Endodermal cell (in vitro differentiated cells): ENCODE measurements at regions not wholly inside any gene's neighbourhood (a gene's known extent, or its start where the extent isn't known, plus 50 kb on each side); places are given as distances from the start of the nearest gene placed in this dataset.

ENCODE experiments used
- DNase-seq: peaks from one replicate; pipeline ENCODE4 v3.0.0-alpha.2; 2017
- H3K27ac ChIP-seq: 2 replicates; pipeline ENCODE4 v1.5.1; 2013; ENCODE audit warnings: mild to moderate bottlenecking, low read depth, low read length, moderate library complexity
- H3K27me3 ChIP-seq: 2 replicates; pipeline ENCODE4 v1.6.1; 2013; ENCODE audit warnings: mild to moderate bottlenecking, low read length, moderate library complexity; ENCODE audit not compliant: insufficient read depth, control insufficient read depth, poor library complexity, severe bottlenecking
- H3K36me3 ChIP-seq: 2 replicates; pipeline ENCODE4 v1.7.0; 2013; ENCODE audit warnings: mild to moderate bottlenecking, low read length, moderate library complexity; ENCODE audit not compliant: control insufficient read depth, insufficient read depth
- H3K4me1 ChIP-seq: one replicate; pipeline ENCODE4 v1.7.0; 2013; ENCODE audit warnings: low read length; ENCODE audit not compliant: control insufficient read depth, insufficient read depth
- H3K4me3 ChIP-seq: 2 replicates; pipeline ENCODE4 v1.5.1; 2013; ENCODE audit warnings: mild to moderate bottlenecking, low read length, moderate library complexity
- H3K9ac ChIP-seq: 2 replicates; pipeline ENCODE4 v1.6.1; 2013; ENCODE audit warnings: mild to moderate bottlenecking, low read length, moderate library complexity; ENCODE audit not compliant: poor library complexity, severe bottlenecking; ENCODE audit errors: extremely low read depth
- H3K9me3 ChIP-seq: 2 replicates; pipeline ENCODE4 v1.6.1; 2013; ENCODE audit warnings: mild to moderate bottlenecking, low read length, moderate library complexity; ENCODE audit not compliant: control insufficient read depth
- H3K27ac Mint-ChIP-seq: 2 replicates; pipeline ENCODE4 v1.8.0; 2020; ENCODE audit warnings: mixed read lengths
- H3K27me3 Mint-ChIP-seq: 2 replicates; pipeline ENCODE4 v1.8.0; 2021; ENCODE audit warnings: mild to moderate bottlenecking, mixed read lengths; ENCODE audit not compliant: insufficient read depth
- H3K36me3 Mint-ChIP-seq: 2 replicates; pipeline ENCODE4 v1.8.0; 2020; ENCODE audit warnings: low read depth, mixed read lengths
- H3K4me1 Mint-ChIP-seq: 2 replicates; pipeline ENCODE4 v1.8.0; 2020; ENCODE audit warnings: mixed read lengths
- H3K4me3 Mint-ChIP-seq: 2 replicates; pipeline ENCODE4 v1.8.0; 2020; ENCODE audit warnings: mild to moderate bottlenecking, moderate library complexity, mixed read lengths
- H3K9me3 Mint-ChIP-seq: 2 replicates; pipeline ENCODE4 v1.8.0; 2020; ENCODE audit warnings: mild to moderate bottlenecking, mixed read lengths
- WGBS, 2 experiments: methylation state at CpG; one replicate each; pipeline versions ENCODE4 v1.1.5 to v1.1.7; 2013; ENCODE audit warnings: missing lambda C conversion rate in 2 of 2, mixed read lengths in 1 of 2; ENCODE audit not compliant: insufficient coverage in 1 of 2, insufficient read length in 1 of 2; 5-methylcytosine and 5-hydroxymethylcytosine counted together
- TF ChIP-seq, protein P1 (sequence below): fragments of 200-600 bp; sonication (generic); conservative IDR thresholded peaks from 2 replicates; pipeline ENCODE4 v1.5.0; 2021; ENCODE audit warnings: antibody characterized with exemption, mild to moderate bottlenecking

GRCh38 chr10:29849126-29849833 is 210.1 kb downstream of the JCAD start:
- H3K27ac Mint-ChIP-seq, result no peak overlapping the region
- Histone ChIP-seq H3K27me3 (no peaks in the 10 kb centered on the region), H3K27ac (no peak overlapping the region), H3K36me3 (no peaks in the 10 kb centered on the region), H3K9me3 (peaks cover 16% of the 10 kb centered on the region), H3K4me3 (no peak overlapping the region), H3K9ac (no peak overlapping the region), H3K4me1 (no peaks in the 10 kb centered on the region)
- H3K9me3 Mint-ChIP-seq, result no peaks in the 10 kb centered on the region
- no peak overlapping the region for H3K4me3 Mint-ChIP-seq
- no peaks in the 10 kb centered on the region for H3K36me3 Mint-ChIP-seq
- WGBS, 2 experiments, result 93 to 94% methylated on average over 6 to 7 of the region's 9 CpGs
- peaks cover 8% of the 10 kb centered on the region for H3K4me1 Mint-ChIP-seq
- H3K27me3 Mint-ChIP-seq, result no peaks in the 10 kb centered on the region
- no peak for DNase-seq
- TF ChIP-seq, protein P1, sequence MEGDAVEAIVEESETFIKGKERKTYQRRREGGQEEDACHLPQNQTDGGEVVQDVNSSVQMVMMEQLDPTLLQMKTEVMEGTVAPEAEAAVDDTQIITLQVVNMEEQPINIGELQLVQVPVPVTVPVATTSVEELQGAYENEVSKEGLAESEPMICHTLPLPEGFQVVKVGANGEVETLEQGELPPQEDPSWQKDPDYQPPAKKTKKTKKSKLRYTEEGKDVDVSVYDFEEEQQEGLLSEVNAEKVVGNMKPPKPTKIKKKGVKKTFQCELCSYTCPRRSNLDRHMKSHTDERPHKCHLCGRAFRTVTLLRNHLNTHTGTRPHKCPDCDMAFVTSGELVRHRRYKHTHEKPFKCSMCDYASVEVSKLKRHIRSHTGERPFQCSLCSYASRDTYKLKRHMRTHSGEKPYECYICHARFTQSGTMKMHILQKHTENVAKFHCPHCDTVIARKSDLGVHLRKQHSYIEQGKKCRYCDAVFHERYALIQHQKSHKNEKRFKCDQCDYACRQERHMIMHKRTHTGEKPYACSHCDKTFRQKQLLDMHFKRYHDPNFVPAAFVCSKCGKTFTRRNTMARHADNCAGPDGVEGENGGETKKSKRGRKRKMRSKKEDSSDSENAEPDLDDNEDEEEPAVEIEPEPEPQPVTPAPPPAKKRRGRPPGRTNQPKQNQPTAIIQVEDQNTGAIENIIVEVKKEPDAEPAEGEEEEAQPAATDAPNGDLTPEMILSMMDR, result no peak

GRCh38 chr10:29846881-29847280 is 212.1 kb upstream of the SVIL start:
- H3K4me3 ChIP-seq, result no peak overlapping the region
- no peaks in the 10 kb centered on the region for H3K4me1 ChIP-seq
- Mint-ChIP-seq H3K27ac (no peak overlapping the region), H3K4me3 (no peak overlapping the region), H3K4me1 (peaks cover 15% of the 10 kb centered on the region), H3K36me3 (no peaks in the 10 kb centered on the region), H3K27me3 (no peaks in the 10 kb centered on the region), H3K9me3 (no peaks in the 10 kb centered on the region)
- no peak overlapping the region for H3K9ac ChIP-seq
- TF ChIP-seq, protein P1, result no peak
- H3K27ac ChIP-seq, result no peak overlapping the region
- no peaks in the 10 kb centered on the region for H3K27me3 ChIP-seq
- H3K36me3 ChIP-seq, result no peaks in the 10 kb centered on the region
- no peak for DNase-seq
- H3K9me3 ChIP-seq, result peaks cover 16% of the 10 kb centered on the region
- 71 to 81% methylated on average over 1 to 3 of the region's 3 CpGs for WGBS, 2 experiments

DNA sequence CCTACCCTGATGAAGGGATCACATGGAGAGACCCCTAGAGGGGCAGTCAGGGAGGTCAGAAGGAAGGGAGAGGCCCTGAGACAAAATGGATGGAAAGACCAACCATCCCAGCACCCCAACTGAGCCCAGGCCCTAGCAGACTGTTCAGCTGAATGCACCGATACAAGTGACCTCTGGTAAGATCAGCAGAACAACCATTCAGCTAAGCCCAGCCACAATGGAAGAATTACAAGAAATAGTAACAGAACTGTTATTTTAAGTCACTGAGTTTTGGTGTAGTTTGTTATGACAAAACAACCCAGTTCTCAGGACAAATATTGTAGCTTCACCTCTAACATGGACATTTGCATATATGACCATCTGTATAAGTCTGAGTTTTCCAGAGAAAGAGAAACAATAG is 210.4 kb upstream of the SVIL start:
- Mint-ChIP-seq H3K9me3 (no peaks in the 10 kb centered on the region), H3K36me3 (no peaks in the 10 kb centered on the region), H3K4me3 (no peak overlapping the region), H3K27me3 (no peaks in the 10 kb centered on the region), H3K4me1 (peaks cover 23% of the 10 kb centered on the region), H3K27ac (no peak overlapping the region)
- 93% methylated on average over 1 of the region's 1 CpG; no CpG with 5 or more reads in 1 of the 2 experiments for WGBS, 2 experiments
- no peak overlapping the region for H3K9ac ChIP-seq
- no peaks in the 10 kb centered on the region for H3K27me3 ChIP-seq
- no peak overlapping the region for H3K4me3 ChIP-seq
- TF ChIP-seq, protein P1, result no peak
- no peak for DNase-seq
- H3K36me3 ChIP-seq, result no peaks in the 10 kb centered on the region
- peaks cover 16% of the 10 kb centered on the region for H3K9me3 ChIP-seq
- no peak overlapping the region for H3K27ac ChIP-seq
- H3K4me1 ChIP-seq, result no peaks in the 10 kb centered on the region
